Gastrocnemius medialis (tissue), 4 donors: ENCODE measurements at regions not wholly inside any gene's neighbourhood (a gene's known extent, or its start where the extent isn't known, plus 50 kb on each side); places are given as distances from the start of the nearest gene placed in this dataset.

Source experiments
- POLR2A ChIP-seq, 2 donors: fragments of 450-650 bp; IDR thresholded peaks; one replicate each; pipeline ENCODE4 v1.6.1; 2017; ENCODE audit warnings: antibody characterized with exemption in 2 of 2, mild to moderate bottlenecking in 2 of 2, moderate library complexity in 2 of 2
- TF ChIP-seq, protein P1 (sequence below), 5 experiments: fragments of 450-650 bp in 3 of 5; fragments of 200-600 bp in 2 of 5; sonication (generic) in 2 of 5; IDR thresholded peaks in 4 of 5; conservative IDR thresholded peaks in 1 of 5; 1 replicate in 4 of 5; 2 replicates in 1 of 5; pipeline ENCODE4 v1.5.1; 2016 to 2019; ENCODE audit warnings: antibody characterized with exemption in 5 of 5, mild to moderate bottlenecking in 3 of 5, moderate library complexity in 3 of 5

GRCh38 chr2:150232321-150232720 is 255.1 kb downstream of the RND3 start:
- TF ChIP-seq, protein P1, sequence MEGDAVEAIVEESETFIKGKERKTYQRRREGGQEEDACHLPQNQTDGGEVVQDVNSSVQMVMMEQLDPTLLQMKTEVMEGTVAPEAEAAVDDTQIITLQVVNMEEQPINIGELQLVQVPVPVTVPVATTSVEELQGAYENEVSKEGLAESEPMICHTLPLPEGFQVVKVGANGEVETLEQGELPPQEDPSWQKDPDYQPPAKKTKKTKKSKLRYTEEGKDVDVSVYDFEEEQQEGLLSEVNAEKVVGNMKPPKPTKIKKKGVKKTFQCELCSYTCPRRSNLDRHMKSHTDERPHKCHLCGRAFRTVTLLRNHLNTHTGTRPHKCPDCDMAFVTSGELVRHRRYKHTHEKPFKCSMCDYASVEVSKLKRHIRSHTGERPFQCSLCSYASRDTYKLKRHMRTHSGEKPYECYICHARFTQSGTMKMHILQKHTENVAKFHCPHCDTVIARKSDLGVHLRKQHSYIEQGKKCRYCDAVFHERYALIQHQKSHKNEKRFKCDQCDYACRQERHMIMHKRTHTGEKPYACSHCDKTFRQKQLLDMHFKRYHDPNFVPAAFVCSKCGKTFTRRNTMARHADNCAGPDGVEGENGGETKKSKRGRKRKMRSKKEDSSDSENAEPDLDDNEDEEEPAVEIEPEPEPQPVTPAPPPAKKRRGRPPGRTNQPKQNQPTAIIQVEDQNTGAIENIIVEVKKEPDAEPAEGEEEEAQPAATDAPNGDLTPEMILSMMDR (IDR thresholded peaks at IDR 0.05 in 4 of 5, conservative IDR thresholded peaks at IDR 0.05 in 1 of 5), result no peak
- TF ChIP-seq POLR2A (IDR thresholded peaks at IDR 0.05), result no peak
